GM23338 (cell line): ENCODE measurements at regions not wholly inside any gene's neighbourhood (a gene's known extent, or its start where the extent isn't known, plus 50 kb on each side); places are given as distances from the start of the nearest gene placed in this dataset.

Experiments used
- CREB1 ChIP-seq: fragments of 250-450 bp; sonication (Bioruptor Pico); IDR thresholded peaks from 2 replicates; pipeline ENCODE4 v1.5.0; 2020; ENCODE audit warnings: low read depth, mild to moderate bottlenecking, moderate library complexity
- EZH2 ChIP-seq: fragments of 200-600 bp; sonication (generic); IDR thresholded peaks from one replicate; pipeline ENCODE4 v1.8.0; 2017; ENCODE audit warnings: antibody characterized with exemption, mild to moderate bottlenecking, low read depth; ENCODE audit not compliant: unreplicated experiment
- POLR2AphosphoS5 ChIP-seq: IDR thresholded peaks from 2 replicates; pipeline ENCODE4 v1.6.1; 2016; ENCODE audit warnings: antibody characterized with exemption, low read depth
- TF ChIP-seq, protein P1 (sequence below), 2 experiments: fragments of 200-600 bp in 1 of 2; sonication (generic) in 1 of 2; conservative IDR thresholded peaks; 2 replicates each; pipeline versions ENCODE4 v1.5.1 to v1.6.1; 2016 to 2017; ENCODE audit warnings: antibody characterized with exemption in 2 of 2, low read depth in 2 of 2, mild to moderate bottlenecking in 2 of 2, moderate library complexity in 1 of 2

DNA sequence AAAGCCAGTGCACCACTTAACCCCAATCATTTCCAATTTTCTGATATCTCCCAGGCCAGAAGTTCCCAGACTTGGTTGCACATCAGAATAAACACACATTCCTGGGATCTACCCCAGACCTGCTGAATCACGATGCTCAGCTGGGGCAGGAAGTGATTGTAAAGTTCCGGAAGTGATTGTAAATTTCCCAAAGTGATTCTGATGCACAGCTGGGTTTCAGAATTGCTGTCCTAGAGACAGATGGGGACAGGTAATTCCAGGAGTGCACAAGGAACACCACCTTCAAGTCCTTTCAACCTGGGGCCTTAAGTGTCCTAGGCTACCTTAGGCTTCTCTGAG is 104.2 kb upstream of the EEPD1 start:
- TF ChIP-seq, protein P1, sequence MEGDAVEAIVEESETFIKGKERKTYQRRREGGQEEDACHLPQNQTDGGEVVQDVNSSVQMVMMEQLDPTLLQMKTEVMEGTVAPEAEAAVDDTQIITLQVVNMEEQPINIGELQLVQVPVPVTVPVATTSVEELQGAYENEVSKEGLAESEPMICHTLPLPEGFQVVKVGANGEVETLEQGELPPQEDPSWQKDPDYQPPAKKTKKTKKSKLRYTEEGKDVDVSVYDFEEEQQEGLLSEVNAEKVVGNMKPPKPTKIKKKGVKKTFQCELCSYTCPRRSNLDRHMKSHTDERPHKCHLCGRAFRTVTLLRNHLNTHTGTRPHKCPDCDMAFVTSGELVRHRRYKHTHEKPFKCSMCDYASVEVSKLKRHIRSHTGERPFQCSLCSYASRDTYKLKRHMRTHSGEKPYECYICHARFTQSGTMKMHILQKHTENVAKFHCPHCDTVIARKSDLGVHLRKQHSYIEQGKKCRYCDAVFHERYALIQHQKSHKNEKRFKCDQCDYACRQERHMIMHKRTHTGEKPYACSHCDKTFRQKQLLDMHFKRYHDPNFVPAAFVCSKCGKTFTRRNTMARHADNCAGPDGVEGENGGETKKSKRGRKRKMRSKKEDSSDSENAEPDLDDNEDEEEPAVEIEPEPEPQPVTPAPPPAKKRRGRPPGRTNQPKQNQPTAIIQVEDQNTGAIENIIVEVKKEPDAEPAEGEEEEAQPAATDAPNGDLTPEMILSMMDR (conservative IDR thresholded peaks at IDR 0.05; ENCODE audit: low read depth in 2 of 2) = no peak
- TF ChIP-seq POLR2AphosphoS5 (no peak), CREB1 (no peak), EZH2 (no peak)
